ENCODE measurements at regions not wholly inside any gene's neighbourhood (a gene's known extent, or its start where the extent isn't known, plus 50 kb on each side); places are given as distances from the start of the nearest gene placed in this dataset.

DNA sequence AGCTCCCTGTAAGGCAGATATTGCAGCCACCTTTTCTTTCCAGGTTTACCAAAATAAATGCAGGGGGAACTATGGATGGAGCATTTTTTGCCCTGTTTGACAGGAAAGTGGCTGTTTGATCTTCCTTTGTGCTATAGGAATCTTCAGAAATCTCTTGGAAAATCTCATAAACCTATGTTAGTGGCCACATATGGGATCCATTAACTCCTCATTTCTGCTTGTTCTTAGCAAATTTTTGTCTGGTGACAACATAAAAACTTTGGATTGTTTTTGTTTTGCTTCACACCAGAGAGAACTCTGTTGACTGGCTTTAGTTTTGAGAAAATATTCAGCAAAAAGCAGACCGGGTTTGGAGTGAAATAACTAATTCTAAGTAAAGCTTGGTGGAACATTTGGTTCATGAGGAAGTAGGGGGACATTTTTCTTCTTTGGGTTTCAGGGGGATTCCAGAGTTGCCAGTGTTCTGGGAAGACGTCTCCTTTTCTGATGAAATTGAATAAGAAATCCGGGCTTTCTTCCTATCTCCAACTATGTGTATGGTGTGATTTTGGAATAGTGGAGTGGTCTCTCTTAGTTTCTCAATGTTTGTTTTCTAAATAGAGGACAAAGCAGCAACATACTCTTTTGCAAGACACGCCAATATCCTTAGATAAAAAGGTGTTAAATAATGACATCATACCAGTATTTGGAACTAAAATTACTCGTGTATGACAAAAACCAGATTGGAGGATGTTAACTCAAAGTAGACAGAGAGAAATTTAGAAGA, 174.4 kb downstream of the ICOS start:
- no peak for DNase-seq

DNA sequence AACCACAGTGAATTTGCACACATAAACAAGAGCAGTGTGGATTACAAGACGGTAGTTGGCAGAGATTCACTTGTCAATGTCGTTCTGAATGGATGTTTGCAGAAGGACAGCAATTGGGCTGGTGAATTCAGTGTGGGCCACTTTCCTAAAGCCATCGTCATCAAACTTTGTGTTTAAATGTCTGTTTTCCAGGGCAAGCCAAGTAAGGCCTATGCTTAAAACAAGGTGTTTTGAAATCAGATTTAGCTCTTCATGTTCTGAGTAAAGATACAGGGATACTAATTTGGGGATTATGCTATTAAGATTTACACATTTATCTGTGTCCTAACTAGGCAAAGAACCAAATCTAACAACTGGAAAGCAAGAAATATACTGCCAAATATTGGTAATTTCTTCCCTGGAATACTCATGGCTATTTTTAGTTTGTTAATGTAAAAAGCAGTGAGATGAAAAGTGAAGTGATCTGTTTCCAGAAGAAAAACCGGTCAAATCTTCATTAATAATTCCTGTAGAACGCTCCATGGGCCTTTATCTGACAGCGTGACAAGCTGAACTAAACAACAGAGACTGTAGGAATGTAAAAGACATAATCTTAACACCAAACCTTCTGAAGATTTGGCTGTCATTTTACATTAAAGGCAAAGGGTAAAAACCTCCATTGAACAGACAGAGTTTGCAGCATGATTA, 175.7 kb downstream of the ICOS start:
- DNase-seq, result no peak

DNA sequence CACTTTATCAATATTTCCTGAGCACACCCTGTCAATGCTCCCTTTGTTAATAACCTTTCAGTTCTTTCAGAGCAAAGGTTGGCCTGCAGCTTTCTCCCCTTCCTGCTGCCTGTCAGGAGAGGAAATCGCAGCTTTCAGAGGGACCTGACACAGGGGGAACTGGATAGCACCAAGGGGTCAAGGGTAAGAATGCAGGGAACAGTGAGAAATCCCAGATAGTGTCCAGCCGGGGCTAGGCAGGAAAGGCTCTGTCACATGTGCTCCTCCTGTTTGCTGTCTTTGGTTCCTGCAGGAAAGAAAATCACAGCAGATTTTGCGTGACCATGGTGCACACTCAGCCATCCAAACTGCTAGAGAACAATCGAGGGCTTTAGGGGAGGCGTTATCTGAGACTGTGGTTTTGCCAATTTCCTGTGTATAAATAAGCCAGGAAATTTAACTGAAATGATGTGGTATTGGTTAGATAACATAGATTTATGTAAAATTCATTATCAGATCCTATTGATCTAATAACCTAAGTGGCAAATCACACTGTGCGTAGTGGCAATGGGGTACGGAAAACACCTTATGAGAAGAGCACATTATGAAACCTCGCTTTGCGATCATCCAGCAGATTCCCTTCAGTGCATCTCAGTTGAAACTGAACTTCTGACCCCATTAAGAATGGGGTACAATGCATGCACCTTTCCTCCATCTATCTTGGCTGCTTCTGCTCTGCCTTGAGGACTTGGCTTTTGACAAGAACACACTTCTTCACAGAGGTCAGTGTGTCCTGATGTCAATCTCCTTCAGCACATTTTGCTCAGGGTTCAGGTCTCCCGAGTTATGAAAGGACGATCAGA, 178.0 kb downstream of the ICOS start:
- DNase-seq, result no peak

GRCh38 chr2:204115137-204116056, 178.8 kb downstream of the ICOS start:
- no peak for DNase-seq

GRCh38 chr2:204116159-204116792, 179.7 kb downstream of the ICOS start:
- no peak for DNase-seq

DNA sequence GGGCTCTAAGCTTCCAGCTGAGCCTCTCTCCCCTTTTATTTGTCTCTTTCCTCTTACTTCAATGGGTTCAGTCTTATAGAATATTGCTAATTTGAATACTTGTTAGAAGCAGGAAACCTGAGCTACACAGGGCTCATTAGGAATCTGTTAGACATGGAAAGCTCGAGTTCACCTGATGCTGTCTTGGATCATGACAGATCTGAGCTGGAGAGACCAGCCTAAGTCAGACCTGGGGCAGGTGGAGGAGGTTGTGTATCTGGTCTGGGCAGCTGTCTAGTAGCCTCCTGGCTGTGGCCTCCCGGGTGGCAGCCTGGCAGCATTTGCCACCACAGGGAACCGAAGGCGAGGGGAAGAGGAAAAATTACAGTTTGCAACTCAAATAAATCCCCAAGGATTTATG, 185.9 kb downstream of the ICOS start:
- DNase-seq, result no peak

- no peak for DNase-seq
These were observed 187.7 kb downstream of the ICOS start for GRCh38 chr2:204124140-204124750.

- DNase-seq, result no peak
These were observed 190.1 kb downstream of the ICOS start for GRCh38 chr2:204126705-204127104.

GRCh38 chr2:204127238-204127637, 190.7 kb downstream of the ICOS start:
- no peak for DNase-seq

- no peak for DNase-seq
These were observed 193.2 kb downstream of the ICOS start for GRCh38 chr2:204129591-204130294.

DNA sequence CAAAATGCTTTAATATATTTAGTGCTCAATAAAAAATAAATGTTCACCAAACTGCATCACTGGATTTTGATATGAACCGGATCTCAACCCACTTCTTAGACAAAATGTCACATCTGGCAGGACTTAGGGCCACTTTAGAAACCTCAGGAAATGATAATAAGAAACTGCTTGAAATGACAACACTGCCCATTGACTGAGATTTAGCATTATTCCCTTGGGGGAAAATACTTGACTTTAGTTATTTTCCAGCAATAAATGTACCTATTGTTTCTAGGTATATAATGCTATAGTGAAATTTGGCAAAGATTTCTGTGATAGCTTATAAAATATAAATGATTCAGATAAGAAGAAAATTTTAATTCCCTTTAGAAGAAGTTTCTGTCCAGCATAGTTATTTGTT, 195.1 kb downstream of the ICOS start:
- DNase-seq, result no peak

- no peak for DNase-seq
These were observed 196.9 kb downstream of the ICOS start for GRCh38 chr2:204133476-204133875.

GRCh38 chr2:204134421-204134820, 197.9 kb downstream of the ICOS start:
- DNase-seq, result no peak

DNA sequence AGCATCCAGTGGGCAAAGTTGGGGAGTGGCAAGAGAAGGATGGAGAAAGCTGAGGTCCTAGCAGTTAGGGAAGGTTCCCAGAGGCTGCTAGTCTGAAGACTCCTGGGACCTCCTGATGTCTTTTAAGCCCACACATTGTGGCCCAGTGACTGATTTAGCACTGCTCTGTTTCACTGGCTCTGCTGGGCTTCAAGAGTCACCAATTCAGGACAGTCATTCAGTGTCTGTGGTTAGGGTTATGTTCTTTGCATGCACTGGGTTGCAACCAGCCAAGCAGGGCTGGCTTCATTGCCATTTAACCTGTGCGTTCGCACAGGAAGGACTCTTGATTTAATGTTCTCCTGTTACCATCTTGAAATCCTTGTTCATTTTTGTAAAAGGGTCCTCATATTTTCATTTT, 199.2 kb downstream of the ICOS start:
- DNase-seq, result no peak

- no peak for DNase-seq
These were observed 201.6 kb downstream of the ICOS start for GRCh38 chr2:204138206-204138605.

- no peak for DNase-seq
These were observed 203.7 kb downstream of the ICOS start for GRCh38 chr2:204140246-204140645.

DNA sequence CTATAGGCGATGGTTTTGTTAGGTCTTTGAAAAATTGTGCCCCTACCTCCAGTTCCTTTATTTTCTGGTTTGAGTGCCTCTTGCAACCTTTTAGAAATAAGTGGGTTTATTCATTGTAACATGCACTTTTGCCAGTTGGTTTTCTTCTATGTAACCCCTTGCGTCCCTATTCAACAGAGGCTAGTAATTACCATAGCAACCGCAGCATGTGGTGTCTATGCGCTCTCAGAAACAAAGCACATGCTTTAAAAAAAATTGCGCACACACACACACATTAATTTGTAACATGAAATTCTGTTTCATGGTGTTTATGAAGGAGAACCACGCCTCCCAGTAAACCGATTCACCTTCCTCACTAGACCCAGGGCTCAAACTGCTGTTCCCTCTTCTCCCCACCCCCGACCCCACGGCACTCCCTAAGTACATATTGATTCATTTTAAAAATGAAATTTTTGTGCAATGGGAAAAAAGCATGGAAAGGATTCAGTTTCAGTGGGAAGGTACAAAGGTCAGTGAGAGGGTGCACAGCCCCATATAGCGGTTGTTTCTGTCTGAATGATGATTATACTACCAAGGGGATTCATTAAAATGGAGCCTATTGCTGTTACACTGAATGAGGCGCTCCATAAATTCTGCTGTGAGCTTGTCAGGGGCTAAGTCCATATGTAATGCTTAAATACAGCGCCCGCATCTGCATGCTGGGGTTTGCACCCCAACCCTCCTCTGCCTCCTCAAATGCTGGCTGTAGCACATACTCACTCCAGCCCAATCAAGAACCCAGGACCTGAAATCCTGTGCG, 206.9 kb downstream of the ICOS start:
- DNase-seq, result no peak

DNA sequence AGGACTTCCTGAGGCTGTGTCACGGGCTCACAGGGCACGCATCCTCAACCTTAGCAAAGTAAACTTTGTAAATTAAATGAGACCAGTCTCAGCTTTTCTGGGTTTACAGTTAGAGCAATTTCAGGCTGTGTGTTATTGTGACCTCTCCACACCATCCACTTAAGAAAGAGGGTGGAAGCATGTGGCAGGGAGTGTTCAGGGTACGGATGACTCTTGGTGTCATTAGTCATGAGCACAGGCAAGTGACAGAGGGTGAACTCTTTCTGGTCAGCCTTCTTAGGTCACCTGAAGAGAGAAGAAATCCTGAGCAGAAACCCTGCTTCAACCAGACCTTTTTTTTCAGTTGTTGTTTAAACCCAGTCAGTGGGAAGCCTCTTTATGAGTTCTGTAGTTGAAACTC, 207.9 kb downstream of the ICOS start:
- DNase-seq, result no peak

DNA sequence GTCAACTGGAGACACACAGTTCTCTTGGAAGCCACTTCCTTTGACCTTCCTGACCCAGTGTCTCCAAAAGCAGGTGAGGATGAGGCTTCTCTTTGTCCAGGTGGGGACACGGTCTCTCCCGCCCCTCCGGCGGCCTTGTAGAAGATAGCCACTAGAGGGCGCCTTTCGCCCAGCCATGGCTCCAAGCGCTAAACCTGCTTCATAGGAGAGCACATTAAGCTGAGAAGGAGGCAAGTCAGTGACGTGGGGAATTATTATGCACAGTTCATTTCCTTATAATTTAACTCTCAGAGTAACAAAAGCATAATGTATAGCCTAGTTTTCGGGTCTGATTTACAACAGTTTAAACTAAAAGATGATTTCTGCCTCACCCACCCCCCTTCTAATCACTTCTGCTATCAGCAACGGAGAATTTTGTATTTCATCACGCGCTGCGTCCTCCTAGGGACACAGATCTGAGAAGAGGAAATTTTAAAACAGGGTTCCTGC, 208.7 kb downstream of the ICOS start:
- peak; percentile 62 to 67 for DNase-seq

DNA sequence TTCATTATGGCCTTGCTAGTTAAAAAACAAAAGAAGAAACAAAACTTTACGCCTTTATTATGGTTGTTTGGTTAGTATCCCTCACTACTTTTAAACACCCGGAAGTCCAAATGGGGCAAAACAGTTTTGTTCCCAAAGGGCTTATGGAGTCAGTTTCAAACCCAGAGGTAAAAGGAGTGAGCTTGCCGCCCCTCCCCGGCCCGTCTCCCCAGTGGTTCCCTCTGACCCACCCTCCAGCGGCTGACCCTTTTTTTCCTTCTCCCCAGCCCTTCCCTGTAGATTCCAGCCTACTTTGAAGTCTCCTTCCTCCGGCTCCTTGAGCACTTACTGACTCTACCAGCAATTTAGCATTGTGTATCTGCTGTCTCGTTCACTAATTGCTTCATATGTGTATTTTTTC, 209.2 kb downstream of the ICOS start:
- DNase-seq, result no peak
